C4-2B (cell line): ENCODE measurements at regions not wholly inside any gene's neighbourhood (a gene's known extent, or its start where the extent isn't known, plus 50 kb on each side); places are given as distances from the start of the nearest gene placed in this dataset.

ENCODE experiments used
- H3K27ac ChIP-seq: fragments of 450-650 bp; 2 replicates; pipeline ENCODE4 v1.5.1; 2017
- ZFX ChIP-seq: fragments of 450-650 bp; IDR thresholded peaks from 2 replicates; pipeline ENCODE4 v1.6.1; 2017
- TF ChIP-seq, protein P1 (sequence below): fragments of 450-650 bp; conservative IDR thresholded peaks from 2 replicates; pipeline ENCODE4 v1.5.1; 2017; ENCODE audit warnings: mild to moderate bottlenecking

DNA sequence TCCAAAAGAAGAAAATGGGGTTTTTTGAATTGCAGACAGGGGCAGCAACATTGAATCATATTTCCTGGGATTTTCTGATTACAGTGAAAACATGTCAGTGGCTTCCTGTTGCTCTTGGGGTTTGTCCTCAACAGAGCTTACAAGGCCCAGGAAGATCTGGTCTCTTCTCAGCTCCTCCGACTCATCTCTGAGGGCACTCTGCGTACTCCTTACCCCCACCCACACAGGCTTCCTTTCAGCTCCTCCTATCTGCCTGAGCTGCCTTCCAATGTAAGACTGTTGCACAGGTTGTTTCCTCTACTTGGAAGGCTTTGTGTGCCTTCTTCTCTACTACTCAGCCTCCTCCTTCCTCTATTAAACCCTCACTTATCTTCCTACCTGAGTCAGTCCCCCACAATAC, 245.1 kb upstream of the MEF2C start:
- H3K27ac ChIP-seq = no peak overlapping the region
- no peak for TF ChIP-seq ZFX
- TF ChIP-seq, protein P1, sequence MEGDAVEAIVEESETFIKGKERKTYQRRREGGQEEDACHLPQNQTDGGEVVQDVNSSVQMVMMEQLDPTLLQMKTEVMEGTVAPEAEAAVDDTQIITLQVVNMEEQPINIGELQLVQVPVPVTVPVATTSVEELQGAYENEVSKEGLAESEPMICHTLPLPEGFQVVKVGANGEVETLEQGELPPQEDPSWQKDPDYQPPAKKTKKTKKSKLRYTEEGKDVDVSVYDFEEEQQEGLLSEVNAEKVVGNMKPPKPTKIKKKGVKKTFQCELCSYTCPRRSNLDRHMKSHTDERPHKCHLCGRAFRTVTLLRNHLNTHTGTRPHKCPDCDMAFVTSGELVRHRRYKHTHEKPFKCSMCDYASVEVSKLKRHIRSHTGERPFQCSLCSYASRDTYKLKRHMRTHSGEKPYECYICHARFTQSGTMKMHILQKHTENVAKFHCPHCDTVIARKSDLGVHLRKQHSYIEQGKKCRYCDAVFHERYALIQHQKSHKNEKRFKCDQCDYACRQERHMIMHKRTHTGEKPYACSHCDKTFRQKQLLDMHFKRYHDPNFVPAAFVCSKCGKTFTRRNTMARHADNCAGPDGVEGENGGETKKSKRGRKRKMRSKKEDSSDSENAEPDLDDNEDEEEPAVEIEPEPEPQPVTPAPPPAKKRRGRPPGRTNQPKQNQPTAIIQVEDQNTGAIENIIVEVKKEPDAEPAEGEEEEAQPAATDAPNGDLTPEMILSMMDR = no peak

DNA sequence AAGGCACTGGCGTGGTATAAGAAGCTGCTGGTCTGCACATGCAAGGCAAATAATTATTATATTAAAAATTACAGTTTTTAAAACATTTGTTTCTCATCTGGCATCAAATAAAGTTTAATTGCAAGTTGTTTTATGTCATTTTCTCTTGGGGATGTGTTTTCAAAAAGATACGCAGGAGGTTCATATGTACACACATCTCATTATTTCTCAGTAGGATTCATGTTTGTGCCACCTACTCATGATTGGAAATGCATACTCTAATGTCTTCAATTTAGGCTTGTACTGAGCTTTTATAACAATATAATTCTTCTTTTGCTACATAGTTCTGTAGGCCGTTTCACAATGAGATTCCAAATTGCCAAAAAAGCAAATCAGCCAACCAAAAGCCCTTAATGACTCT, 244.2 kb upstream of the MEF2C start:
- no peak overlapping the region for H3K27ac ChIP-seq
- no peak for TF ChIP-seq ZFX
- TF ChIP-seq, protein P1 = no peak

DNA sequence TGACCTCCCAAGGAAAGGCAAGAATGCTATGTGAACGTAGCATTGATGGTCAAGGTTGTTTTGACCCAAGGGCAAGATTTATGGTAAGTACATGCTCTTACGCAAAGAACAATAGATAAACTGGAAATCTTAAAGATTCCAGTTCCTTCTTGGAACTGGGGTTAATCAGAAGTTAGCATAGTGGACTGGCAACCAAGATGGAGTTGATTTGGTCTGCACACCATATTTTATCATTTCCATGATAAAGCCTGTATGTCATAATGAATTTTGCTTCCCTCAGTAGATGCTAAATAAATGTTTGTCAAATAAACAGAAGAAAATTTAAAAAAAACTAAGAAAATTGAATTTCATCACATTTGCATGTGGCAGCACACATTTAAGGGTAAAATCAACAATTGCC, 242.4 kb upstream of the MEF2C start:
- H3K27ac ChIP-seq = no peak overlapping the region
- no peak for TF ChIP-seq ZFX
- TF ChIP-seq, protein P1 = no peak

DNA sequence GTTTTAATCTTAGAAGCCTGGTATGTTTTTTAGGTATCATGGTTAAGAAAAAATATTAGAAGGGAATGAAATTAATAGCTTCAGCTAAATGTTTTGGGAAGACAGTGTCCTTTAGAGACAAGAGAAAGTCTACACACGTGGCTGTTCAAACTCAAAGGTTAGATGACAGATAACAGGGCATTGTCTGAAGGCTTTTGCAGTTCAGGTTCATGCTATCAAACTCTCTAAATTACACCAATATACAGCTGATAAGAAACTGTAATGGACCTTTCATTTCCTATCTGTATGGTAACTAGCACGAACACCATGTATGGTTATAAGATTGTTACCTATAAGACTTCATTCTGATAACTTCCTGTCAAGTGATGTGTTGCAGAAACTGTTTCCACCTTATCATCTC, 240.6 kb upstream of the MEF2C start:
- TF ChIP-seq ZFX = no peak
- H3K27ac ChIP-seq = no peak overlapping the region

DNA sequence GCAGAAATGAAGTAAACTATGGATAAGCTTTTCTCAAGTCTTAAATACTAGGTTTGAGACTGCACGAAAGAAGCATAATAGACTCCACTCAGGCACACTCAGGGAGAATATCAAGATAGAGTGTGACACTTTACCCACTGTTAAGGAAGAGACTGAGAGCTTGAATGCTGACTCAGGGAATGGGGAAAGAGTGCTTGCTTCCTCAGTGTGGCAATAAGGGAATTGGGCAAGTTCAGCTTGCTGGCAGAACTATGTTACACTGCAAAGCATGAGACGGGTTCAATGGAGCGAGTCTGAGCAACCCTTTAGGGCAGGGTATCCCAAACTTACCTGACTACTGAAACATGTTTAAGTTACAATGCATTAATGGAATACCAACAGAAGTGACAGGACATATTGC, 237.7 kb upstream of the MEF2C start:
- no peak for TF ChIP-seq ZFX
- TF ChIP-seq, protein P1 = no peak
- H3K27ac ChIP-seq = no peak overlapping the region

DNA sequence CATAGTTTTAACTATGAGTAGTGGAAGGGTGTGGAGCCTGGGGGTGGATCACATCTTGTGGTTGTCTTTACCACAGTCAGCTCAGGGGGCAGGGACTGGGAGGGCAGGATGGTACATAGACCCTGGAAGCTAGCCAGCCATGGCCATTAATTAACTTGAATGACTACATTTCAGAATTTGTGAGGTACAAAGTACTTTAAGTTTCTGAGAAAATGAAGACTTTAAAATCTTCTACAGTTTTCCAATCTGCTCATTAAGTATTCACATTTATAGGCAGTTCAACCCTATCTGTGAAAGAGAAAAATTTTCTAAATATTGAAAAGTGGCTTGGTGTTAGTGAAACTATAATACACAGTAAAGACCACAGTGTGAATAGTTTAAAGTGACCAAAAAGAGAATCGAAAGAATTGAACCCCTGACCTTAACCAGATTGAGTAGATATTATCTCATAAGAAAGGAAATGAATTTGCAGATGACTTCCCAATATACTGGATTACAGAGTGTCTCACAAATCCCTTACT, 234.2 kb upstream of the MEF2C start:
- H3K27ac ChIP-seq = no peak overlapping the region

DNA sequence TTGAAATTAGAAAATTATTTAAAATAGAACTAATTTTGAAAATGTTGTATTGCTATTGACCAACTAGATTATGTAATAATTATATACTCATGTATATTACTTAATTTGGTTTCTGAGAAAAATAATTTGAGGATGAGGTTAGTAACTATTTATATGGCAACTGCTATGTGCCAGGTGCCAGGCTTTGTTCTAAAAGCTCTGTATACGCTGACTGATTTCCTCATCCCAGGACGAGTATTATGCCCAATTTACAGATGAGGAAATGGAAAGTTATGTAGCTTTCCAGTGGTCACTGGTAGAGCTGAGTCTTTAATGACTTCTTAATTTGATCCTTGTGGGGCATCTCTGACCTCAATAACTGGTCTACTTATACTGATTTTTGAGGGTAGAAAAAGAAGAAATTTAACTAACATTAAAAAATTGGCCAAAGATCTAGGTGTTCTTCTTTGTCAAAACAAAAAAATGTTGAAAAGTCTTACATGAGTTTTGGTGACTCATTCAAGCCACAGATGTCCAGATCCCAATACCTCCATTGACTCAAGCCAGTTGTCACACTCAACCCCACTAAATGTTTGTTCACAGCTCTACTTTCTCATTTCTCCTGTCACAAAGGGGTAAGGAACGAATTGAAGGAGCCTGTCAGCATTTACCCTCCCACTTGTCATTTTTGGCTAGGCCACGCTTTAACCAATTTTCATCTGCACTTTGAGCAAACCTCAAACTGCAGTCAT, 228.1 kb upstream of the MEF2C start:
- no peak overlapping the region for H3K27ac ChIP-seq
- no peak for TF ChIP-seq ZFX
- TF ChIP-seq, protein P1 = no peak

More for the DNA sequence above, 234.2 kb upstream of the MEF2C start:
- no peak for TF ChIP-seq ZFX
- TF ChIP-seq, protein P1 = no peak

DNA sequence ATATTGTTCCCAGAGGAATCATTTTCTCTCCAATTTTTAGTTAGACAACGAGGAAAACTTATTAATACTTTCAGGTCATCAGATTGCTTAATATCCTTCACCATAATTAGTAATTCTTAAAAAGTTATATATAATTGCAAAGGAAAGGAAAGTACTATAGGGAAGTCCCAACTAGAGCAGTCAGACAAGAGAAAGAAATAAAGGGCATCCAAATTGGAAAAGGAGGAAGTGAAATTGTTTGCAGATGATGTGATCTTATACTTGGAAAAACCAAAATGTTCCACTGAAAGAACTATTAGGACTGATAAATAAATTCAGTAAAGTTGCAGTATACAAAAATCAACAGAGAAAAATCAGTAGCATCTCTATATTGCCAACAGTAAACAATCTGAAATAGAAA, 223.5 kb upstream of the MEF2C start:
- no peak overlapping the region for H3K27ac ChIP-seq
- TF ChIP-seq ZFX = no peak
- TF ChIP-seq, protein P1 = no peak
